ENCODE measurements at regions not wholly inside any gene's neighbourhood (a gene's known extent, or its start where the extent isn't known, plus 50 kb on each side); places are given as distances from the start of the nearest gene placed in this dataset.

DNA sequence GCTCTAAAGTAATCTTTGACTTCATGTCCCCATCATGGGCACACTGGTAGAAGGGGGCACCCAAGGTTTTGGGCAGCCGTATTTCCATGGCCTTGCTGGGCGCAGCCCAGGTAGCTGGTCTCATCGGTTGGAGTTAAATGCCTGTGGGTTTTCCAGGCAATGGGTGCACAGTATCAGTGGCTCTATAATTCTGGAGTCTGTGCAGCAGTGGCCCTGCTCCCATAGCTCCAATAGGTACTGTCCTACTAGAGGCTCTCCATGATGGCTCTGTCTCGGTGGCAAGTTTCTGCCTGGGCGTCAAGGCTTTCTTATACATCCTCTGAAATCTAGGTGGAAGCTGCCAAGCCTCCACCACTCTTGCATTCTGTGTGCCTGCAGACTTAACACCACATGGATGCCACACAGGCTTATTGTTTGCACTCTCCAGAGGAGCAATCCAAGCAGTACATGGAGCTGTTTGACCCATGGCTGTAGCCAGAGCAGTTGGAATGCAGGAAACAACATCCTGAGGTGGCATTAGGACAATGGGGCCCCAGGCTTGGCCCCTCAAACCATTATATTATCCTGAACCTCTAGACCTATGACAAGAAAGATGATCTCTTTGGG is 60.5 kb upstream of the UGT8 start:
- no peak for DNase-seq (ENCODE audit: low spot score)

DNA sequence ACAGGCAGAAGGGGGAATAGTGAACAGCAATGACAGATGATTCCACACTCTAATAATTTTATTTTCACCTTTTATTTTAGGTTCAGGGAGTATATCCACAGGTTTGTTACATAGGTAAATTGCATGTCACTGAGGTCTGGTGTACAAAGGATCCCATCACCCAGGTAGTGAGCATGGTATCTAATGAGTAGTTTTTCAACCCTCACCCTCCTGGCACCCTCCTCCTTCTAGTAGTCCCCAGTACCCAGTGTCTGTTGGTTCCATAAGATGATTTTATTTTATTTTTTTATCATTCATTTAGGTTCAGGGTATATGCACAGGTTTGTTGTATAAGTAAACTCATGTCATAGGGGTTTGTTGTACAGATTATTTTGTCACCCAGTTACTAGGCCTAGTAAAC is 58.6 kb upstream of the UGT8 start:
- no peak for DNase-seq (ENCODE audit: low spot score)

DNA sequence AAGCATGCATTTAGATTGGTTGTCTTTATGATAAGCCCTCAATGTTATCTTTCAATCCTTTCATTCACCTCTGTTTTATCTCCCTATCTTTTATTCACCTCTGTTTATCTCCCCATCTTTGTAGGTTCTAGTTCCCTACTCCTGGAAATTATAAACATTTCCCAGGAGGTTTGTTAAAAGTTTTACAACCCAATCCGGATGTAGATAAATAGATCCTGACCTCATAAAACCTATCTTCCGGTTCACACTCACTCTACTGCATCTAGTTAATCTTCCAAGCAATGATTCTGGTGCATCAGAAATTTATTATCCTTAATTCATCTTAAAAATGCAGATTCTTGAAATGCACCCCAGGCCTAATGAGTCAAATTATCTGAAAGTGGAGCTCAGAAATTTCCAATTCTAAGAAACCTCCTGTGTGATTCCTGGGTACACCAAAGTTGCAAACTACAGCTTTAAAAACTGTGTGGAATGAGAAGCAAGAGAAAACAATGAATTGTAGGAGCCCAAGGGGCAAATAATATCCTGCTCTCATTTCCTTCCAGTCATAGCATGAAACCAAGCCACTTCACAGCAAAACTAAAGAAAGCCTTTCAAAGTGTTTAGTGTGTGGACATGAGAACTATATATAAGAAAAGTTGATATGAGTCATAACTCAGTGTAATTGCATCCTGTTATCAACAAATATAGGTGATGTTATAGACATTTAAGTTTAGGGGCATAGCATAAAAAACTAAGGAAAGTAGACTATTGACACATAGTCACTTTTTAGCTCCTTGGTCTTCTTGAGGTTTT is 51.1 kb upstream of the UGT8 start:
- DNase-seq (ENCODE audit: low spot score): no peak
